ENCODE measurements at regions not wholly inside any gene's neighbourhood (a gene's known extent, or its start where the extent isn't known, plus 50 kb on each side); places are given as distances from the start of the nearest gene placed in this dataset.

DNA sequence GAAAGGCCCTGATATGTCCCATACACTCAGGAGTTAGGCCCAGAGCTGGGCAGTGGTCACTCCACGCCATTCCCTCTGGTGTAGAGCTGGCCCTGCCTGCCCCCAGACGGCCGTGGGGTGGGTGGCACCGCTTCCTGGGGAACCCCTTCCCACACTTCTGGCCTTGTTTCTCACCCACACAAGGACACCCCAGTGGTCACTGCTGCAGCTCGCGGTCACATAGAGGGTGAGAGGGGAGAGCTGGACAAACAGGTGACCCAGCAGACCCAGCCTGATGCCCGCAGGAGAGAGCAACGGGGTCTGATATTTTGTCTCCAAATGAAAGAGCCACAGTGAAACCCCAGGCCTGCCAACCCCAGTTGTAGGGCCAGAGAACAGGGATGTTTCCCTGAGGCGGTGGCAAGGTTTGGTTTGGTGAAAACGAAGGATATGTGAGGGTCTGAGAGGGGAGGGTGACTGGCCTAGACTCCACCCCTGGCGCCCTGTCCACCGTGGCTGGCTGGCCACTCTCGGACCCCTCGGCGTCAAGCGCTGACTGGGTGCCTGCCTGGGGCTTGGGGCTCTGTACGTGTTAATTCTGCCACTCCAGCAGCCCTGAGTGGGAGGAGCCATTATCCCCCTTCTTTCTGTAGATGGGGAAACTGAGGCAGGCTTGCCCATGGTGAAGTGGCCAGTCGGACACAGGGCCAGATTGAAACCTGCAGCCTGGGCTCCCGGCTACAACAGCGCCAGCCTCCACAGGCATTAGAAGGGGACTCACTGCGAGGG lies 71.0 kb upstream of the PPARA start:
- DNase-seq: no peak

DNA sequence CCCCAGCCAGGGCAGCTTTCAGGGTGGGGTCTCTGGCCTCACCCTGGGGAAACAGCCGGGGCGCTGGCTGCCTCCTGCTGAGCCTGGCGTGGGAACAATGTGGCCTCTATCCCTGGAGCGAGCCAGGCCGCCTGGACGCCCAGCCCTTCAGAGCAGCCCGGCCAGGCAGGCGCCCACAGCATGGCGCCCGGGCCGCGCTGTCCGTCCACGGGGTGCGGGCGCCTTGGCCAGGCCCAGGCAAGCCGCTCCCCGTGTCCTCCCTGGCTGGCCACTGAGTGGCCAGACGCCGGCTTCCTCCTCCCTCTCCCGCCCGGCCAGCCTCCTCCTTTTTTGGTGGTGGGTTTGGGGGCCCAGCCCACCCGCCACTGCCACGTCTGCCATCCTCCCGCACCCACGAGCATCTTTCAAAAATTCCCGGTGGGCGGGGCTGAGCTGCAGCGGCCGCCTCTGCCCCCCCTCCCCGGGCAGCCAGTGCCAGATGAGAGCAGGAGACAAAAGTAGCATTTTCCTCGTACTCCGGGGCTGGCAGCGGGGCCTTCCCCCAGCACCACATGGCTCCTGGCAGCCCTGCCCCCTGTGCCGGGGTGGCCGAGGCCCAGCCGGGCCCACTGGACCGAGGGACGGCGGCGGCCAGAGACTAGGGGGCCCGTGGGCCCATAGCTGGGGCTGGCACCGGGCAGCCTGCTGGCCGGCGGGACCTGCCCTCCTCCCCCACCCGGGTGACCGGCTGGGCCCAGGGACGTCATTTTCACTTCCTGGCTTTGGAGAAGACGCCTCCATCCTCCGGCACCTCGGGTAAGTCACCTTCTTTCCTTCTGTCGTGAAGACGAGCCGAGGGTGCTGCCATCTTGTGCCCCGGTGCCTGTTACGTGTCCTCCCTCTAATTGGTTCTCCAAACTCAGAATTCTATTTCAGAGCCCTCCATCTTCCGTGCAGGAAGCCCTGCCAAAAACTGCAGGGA lies 70.2 kb upstream of the PPARA start:
- no peak for DNase-seq

DNA sequence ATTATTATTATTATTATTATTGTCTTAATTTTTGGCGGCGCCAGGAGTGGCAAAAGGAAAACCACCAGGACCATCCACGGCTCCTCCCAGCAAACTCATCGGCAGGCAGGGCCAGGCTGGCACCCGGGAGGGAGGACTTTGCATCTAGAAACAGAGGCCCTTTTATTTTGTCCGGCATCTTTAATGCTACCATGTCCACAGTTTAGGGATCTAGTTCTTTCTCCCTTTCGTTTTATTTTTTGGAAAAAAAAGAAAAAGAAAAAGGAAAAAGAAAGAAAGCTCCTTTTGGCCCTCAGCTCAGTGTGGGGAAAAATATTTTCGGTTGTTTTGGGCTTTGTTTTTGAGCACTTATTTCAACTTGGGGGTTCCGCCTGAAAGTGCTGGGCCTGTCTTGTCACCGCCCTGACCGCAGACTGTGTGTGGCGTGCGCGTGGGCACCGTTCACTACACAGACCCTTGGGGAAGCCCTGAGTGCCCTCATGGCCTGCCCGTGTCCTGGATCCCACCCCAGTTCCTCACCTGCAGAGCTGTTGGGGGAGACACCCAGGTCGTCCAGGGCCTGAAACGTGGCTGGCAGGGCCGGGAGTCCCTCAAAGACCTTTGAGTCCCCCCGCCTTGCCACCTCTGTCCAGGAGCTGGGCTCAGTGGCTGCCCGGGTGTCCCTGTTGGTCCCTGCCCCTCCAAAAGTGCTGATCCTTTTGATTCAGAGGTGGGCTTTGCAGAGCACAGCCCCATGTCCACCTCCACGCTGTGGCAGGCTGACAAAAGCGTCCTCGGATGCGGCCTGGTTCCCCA lies 69.1 kb upstream of the PPARA start:
- DNase-seq: no peak

DNA sequence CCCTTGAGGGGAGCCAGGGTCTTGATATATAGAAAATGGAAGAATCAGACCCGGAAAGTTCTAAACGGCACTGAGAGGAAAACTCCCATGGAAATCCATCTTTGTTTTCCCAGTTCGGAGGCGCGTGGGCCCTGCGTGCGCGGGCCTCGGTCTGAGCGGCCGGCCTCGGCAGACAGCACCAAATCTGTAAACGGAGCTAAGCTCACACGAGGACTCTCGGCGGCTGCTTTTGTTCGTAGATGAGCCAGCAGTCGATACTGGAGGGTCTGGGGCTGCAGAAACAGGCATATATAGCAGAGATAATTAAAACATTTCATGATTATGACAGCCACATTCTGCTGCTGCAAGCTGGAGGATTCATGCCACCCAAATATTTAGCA lies 68.5 kb upstream of the PPARA start:
- DNase-seq: no peak

DNA sequence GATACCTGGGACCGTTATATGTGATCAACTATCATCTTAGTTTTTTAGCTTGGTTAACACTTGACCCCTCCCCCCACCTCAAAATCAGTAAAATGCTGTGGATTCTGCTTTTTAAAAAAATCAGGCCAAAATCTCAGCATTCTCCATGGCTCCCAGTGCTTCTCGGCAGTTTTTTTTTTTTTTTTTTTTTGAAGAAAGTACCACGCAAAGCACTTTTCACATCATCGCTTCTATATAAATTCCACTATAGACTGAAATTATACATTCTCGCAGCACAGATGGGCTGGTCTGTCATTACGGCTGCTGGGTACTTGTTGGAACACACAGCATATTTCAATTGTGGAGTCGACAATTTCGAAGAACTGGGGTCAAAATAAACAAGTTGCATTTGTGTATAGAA lies 67.7 kb upstream of the PPARA start:
- DNase-seq: no peak

DNA sequence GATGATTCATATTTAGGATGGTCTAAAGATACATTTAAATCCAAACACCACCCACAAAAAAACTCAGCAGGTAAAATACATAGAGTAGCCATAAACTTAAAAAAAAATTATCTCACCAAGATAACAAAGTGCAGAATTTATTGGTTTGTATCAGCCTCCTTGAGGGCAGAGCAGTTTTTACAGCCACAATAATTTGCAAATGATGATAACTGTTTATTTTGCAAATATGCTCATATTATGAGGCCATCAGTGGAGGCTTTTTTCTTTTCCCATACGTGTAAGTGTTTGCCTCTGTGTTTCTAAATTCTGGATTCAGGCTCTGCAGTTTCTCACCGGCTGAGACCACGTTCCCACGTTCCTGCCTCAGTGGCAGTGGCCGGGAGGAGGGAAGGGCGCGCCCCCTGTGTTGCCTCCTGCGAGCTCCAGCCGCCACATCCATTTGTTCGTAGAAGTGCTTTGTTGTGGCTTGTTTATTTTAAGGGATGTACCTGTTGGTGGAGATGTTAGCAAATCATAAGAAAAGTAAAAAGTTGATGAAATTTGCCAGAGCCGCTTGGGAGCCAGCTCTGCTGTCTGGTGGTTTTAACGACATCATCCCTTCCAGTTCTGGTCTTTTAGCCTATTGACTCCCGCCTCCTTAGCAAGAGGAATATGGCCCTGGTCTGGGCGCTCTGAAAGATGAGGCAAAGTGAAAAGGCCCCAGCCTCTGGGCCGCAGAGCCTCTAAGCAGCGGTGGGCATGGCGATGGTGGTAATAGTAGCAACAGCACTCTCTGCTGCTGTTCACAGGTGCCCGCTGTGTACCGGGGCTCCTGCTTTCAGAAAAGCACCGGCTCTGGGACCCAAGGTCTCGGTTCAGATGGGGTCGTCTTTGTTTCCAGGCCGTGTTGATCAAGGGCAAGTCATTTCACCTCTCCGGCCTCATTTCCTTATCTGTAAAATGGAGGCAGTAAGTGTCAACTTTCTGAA lies 66.7 kb upstream of the PPARA start:
- no peak for DNase-seq

DNA sequence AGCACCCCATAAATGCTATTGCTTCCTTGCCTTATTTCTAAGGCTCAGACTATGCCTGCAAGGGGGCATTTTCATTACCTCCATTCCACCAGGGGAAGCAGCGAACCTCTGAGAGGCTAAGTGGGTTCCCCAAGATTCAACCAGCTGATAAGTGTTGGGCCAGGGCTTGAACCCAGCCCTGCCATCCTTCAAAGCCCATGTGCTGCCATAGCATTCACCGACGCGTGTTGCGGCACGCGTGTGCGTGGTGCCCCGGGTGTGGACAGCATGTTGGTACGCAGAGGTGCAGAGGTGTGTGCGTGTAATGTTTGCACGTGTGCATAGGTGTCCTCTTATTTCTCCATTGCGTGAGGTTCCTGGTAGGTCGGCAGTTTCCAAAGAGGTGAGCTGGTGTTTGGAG lies 66.0 kb upstream of the PPARA start:
- no peak for DNase-seq

DNA sequence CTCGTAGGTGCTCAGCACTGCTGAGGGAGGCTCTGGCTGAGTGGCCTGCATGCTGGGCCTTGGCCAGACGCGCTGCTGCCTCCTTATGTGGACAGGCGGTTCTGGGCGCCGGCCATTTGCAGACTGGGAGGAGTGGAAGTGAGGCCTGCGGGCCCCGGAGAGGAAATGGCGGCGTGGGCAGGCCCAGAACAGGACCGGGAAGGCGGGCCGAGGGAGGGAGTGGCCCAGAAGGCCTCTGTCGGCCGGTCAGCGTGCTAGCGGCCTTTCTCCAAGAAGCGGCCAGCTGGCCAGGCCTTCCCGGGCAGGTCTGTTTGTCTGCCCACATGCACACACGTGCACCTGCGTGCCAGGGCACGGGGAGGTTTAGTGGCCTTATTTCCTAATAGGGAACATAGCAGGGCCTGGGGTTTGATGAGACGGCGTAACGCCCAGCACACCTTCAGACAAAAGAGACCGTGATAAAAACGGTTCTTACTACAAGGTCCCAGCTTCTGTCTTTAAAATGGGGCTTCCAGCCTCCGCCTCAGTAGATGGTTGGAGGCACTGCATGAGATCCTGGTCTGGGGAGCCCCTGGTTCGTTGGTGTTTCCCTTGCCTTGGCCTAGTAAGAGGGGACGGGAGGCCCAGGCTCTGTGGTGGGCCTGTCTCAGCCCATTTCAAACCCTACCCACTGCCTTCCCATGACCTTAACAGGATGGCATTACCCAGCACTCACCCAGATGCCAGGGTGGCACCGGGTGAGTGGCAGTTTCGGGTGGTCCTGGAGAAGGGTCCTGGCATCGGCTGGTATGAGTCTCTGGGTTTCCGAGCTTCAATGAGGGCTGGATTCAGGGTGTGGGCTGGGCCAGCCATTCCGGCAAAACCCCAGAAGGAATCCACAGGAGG lies 65.1 kb upstream of the PPARA start:
- DNase-seq: no peak

DNA sequence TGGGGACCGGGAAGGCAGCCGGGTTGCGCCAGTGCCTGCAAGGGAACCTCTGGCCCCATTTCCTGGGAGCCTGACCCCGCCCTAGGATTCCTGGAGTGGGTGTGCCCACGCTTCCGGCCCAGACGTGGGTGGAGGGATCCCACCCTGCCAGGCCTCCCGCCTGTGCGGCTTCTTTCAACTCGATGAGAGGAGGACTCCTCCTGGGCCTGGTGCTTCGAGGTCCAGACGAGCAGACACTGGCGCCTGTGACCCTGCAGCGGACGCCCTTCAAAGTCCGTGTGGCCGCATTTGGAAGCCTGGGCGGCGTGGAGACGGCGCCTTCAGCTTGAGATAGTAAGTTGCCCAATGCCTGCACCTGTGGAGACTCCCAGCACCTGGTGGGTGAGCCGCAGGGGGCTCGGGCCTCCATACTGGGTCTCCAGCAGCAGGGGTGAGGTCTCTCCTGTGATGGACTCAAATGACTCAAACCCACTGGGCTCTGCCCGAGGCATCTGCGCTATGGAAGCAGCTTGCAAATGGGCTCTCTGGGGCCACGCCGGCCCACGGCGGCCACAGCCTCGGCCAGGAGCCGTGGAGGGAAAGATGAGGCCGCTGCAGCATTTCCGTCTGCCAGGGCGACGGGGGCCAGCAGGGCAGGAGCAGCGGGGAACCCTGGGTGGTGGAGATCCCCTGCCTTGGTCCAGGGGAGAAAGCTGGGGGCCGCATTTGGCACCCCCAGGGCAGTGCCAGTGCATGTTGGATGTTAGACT lies 64.3 kb upstream of the PPARA start:
- no peak for DNase-seq

DNA sequence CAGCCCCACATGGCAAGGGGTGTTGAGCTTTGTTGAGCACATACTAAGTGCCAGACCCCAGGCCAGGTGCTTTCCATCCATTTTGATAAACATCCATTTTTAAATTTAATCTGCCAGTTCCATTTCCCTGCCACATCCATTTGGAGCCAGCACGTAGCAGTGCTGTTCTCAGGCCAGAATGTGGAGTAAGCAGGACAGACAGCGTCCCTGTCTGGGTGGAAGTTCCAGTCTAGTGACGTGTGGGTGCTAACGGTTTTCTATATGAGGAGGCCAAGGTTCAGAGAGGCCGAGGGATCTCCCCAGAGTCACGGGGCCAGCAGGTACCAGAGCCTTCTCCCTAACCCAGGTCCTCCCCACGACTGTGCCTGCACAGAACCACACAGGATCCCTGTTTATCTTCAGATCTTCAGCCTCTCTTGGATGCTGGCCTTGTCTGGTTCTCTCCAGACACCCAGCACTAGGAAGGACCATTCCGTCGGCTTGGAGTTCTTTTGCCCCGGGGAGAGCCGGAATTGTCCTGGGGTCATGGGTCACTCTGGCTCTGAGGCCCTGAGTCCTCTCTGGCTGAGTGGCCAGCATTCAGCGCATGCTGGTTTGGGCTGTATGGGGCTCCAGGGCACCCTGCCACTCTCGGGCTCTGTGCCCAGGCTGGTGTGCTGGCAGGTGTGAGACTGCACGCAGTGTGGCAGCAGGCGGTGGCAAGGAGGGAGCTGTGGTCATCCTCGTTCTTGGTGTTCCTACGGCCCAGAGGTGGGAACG lies 63.6 kb upstream of the PPARA start:
- no peak for DNase-seq

DNA sequence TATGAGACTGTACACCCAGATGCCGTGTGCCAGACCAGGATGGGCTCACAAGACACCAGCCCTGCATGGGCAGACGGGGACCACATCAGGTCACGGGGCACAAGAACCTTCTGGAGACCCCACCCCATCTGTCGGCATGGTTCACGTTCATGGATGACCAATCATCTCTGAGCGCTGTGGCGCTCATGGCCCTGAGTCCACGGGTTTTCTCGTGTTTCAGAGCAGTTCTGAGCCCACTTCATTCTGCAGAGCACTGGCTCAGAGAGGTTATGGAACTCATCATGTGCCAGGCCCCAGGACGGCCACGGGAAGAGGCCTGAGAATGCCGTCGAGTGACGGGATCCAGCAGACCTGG lies 63.0 kb upstream of the PPARA start:
- no peak for DNase-seq

DNA sequence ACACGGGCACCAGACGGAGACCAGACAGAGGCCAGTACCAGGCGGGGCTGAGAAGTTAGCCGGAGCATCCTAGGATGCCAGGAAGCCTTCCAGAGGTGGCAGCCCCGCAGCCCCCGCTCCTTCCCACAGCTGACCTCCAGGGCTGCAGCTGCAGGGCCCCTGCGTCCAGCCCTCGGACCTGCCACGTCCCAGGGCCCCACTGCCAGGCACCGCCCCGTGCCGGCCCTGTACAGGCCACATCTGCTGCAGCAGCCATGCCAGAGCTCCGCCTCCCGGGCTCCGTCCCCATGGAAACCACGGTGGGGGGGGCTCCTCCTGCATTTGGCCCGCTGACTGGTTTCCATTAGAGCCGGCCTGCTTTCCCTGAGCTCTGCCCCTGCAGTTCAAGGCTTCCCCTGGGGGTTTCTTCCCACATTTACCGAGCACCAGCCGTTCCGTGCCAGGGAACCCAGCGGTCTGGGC lies 62.5 kb upstream of the PPARA start:
- no peak for DNase-seq

DNA sequence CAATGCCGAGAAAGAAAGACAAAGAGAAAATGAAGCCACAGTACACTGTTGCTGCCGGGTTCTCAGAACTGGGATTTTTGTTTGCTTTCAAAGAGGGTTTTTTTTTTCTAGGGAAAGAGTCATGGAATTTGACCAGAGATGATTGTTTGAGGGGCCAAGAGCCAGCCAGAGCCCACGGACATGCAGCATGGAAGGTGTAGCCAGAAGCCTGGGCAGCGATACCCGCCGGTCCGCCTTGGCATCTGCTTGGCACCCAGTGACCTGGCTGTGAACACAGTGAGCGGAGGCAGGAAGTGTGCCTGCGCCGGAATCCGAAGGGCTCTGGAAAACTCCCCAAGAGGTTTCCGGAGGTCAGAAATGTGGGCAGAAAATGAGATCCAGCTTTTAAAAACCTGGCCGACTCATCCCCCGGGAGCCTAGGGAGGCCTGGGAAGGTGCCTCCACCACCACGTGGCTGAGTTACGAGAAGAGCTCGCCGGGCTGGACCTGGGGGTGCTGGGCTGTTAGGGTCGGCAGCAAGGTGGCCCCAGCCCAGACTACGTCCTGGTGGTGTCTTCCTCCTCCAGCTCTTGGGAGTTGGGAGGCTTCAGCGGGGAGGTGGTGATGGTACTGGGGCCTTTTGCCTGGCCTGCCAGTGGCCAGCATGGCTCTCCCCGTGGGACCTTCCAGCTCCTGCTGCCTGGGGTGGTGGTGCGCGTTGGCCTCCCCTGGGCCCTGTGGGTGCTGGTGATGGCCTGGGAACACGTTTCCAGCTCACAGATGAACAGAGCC lies 61.6 kb upstream of the PPARA start:
- no peak for DNase-seq

DNA sequence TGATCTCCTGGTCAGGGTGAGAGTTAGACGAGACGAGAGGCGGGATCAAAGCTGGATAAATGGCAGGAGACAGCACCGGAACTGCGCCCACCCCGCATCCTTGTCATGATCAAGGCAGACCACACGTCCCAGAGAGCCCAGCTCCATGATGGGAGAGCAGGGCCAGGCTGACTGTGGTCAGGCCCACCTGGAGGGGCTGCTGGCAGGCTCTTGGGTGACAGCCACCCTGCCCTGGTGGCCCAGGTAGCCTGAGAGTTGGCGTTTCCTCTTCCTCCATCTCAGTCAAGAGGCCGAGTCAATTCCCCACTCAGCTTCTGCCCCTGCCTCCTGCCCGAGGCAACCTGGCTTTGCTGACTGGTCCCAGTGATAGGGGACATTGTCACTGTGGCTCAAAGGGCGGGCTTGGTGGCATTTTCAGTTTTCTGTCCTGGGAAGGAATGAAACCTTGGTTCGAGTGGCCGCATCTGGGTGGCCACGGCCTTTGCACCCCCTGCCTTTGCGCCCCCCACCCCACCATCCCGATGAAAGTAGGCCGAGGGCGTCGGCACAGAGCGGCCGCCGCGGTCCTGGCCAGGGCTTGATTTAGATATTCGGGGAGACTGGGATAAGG lies 60.8 kb upstream of the PPARA start:
- no peak for DNase-seq

DNA sequence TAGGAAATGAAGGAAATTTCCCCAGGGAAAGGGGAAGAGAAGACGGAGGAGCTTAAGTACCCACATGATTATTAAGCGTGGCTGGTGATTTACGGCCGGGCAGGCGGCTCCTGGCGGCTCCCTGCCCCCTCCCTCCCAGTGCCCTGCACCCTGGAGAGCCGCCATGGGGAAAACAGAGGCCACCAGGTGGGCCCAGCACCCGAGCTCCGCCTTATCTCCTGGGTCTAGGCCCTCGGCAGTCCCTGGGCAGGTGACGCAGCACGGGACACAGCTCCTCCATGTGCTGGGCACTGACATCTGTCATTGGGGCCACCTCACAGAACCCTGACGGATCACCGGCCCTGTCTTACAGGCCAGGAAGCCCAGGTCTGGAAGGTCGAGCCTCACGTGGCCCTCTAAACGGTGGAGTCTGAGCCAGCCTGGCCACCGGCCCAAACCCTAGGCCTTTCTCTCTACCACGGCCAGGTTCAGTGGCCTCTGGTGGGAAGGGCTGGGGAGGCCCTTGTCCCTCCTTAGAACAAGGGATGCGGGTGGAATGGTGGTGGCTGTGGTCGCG lies 60.2 kb upstream of the PPARA start:
- DNase-seq: no peak

DNA sequence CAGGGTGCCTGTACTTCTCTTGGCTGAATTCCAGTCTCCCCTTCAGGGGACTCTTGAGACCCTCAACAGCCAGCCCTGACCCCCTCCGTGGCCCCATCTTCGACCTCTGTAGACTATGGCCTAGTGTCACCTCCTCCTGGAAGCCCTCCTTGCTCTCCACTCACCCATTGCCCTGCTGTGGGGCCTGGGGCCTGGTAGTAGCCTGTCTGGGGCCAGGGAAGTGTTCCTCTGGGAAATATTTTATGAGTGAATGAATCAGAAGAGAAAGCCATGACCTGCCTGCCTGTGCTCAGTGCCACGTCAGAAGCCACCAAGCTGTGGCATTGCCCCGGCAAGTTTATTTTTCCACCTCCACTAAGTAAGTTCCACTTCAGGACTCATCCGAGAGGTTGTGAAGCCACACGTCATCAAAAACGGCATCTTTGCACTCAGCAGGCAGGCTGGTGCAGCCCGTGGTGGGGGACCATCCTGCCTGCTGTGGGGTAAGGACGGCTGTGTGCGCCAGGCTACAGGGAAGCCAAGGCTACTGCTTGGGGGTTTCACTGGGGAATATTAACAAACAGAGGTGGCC lies 59.6 kb upstream of the PPARA start:
- no peak for DNase-seq

DNA sequence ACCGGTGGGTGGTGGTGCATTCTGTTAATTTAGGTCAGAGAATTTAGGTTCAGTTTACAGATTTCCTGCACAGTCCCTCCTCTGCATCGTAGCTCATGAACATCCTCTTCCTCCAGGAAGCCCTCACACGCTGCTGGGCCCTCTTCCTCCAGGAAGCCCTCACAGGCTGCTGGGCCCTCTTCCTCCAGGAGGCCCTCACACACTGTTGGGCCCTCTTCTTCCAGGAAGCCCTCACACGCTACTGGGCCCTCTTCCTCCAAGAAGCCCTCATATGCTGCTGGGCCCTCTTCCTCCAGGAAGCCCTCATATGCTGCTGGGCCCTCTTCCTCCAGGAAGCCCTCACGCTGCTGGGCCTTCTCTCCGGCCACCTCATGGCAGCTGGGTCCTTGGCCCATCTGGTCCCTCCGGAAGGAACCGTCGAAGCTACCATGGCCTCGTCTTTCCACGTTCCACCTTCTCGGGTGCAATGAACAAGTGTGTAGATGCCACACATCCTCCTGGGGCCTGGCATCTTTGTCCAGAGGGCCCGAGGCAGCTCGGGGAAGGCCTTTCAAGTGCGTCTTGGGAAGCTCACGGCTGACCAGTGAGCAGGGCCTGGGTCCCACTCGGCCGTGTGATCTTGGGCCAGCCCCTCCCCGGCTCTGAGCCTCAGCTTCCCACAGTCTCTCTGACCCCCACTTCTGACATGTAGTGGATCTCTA lies 58.9 kb upstream of the PPARA start:
- no peak for DNase-seq
